ENCODE measurements at regions not wholly inside any gene's neighbourhood (a gene's known extent, or its start where the extent isn't known, plus 50 kb on each side); places are given as distances from the start of the nearest gene placed in this dataset.

GRCh38 chr7:21092766-21093702 lies 306.3 kb upstream of the SP8 start:
- no peak for DNase-seq (ENCODE audit: low spot score)

DNA sequence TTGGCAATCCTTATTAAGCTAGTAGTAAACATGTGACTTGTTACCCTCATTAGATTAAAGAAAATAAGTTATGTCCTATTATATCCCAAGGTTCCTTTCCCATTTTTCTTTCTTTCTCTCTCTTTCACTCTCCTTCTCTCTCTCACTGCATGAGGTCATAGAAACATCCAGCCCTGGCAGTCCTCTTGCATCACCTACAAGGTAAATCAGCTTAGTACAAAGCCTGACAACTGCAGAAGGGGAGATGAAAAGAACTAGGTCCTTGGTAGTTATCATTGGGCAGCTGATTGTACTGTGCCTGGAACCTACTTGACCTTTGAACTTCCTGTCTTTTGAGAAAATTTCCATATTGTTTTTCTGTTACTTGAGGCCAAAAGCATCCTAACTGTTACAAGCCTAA lies 307.9 kb upstream of the SP8 start:
- DNase-seq (ENCODE audit: low spot score): no peak

DNA sequence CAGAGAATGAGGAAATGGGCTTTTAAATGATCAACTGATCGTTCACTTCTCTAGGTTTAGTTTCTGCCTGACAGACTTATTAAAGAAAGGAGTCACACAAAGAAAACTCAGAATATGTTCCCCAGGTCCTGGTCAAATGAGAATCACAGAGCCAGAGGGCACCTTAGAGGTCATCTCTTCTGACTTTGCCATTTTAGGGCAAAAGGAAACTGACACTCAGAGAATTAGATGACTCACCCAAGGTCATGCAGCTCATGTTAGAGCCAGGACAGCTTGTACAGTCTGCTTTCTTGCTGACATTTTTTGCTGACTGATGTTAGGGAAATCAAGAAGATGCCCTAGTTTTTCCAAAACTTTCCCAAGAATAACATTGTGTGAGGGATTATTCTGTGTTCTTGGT lies 312.7 kb upstream of the SP8 start:
- DNase-seq (ENCODE audit: low spot score): no peak

- DNase-seq (ENCODE audit: low spot score): no peak
Measured at GRCh38 chr7:21099955-21100354, 313.3 kb upstream of the SP8 start.

GRCh38 chr7:21101541-21101940 lies 314.9 kb upstream of the SP8 start:
- DNase-seq (ENCODE audit: low spot score): no peak

DNA sequence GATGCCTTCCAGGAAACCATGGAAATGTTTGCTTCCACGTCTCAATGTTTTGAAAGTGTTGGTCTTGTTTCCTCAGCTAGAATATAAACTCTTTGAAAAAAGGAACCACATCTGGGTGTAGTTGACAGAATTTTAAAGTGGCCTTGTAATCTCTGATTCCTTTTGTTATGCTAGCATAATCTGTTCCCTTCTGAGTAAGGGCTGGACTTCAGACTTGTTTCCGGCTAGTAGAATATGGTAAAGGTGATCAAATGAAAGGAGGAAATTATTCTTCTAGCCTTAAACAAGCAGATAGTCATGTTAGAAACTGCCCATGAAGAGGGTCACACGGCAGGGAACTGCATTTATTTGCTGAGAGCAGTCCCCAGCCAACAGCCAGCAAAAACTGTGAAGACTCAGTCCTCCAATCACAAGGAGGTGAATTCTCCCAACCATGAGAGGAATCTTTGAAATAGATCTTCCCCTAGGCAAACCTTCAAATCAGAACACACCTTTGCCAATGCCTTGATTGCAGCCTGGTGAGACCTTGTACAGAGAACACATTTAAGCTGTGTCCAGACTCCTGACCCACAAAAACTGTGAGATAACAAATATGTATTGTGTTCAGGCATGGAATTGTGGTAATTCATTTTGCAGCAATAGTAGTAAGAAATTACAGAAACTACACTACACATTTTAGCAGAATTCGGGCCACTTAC lies 316.9 kb upstream of the SP8 start:
- DNase-seq (ENCODE audit: low spot score): no peak

GRCh38 chr7:21104124-21104500 lies 317.4 kb upstream of the SP8 start:
- DNase-seq (ENCODE audit: low spot score): no peak

GRCh38 chr7:21106296-21106732 lies 319.6 kb upstream of the SP8 start:
- no peak for DNase-seq (ENCODE audit: low spot score)

DNA sequence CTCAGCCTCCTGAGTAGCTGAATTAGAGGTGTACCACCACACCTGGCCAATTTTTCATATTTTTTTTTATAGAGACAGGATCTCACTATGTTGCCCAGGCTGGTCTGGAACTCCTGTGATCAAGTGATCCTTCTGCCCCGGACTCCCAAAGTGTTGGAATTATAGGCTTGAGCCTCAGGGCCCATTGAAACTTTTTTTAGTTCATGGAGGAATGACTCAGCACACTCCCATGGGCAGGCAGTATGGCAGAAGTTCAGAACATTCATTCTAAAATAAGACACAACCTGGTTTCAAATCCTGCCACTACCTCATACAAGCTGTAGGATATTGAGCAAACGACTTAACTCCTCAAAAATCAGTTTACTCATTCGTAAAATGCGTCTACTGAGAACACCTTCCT lies 320.4 kb upstream of the SP8 start:
- DNase-seq (ENCODE audit: low spot score): no peak

DNA sequence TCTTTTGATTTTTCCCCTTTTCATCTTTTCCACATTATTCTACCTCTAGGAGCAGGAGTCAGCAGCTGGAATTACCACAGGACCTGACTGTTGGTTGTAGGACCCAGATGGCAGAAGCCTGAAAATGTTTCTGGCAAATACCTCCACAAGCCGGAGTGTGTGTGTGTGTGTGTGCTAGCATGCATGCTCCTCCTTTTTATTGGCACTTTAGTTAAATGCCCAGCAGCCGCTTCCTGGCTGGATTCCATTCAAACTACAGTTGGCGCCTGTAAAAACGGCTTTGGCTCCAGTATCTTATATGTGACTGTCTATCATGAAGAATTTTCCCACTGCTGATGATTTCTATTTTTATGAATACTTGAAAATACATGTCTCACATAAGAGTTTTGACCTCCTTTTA lies 319.7 kb upstream of the SP4 start:
- peak; percentile 44 for DNase-seq (ENCODE audit: low spot score)

- DNase-seq (ENCODE audit: low spot score): peak; percentile 47
Measured at GRCh38 chr7:21113609-21114415, 314.1 kb upstream of the SP4 start.

DNA sequence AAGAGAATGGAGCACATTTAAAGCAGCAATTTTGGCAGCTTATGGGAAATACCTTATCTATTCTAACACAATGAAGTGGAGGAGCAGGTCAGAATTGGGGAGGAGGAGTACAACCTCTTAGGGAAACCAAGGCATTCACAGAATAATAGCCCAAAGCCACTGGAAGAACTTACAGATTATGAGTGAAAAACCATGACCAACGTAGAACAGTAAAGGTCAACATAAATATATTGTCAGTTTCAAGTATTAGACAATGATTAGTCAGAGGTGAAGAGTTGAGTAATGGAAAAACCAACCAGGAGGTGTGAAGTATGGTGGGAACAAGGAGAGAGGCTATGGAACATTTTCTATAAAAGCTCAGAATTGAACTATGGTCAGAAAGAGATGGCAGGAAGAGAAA lies 304.3 kb upstream of the SP4 start:
- DNase-seq (ENCODE audit: low spot score): no peak

DNA sequence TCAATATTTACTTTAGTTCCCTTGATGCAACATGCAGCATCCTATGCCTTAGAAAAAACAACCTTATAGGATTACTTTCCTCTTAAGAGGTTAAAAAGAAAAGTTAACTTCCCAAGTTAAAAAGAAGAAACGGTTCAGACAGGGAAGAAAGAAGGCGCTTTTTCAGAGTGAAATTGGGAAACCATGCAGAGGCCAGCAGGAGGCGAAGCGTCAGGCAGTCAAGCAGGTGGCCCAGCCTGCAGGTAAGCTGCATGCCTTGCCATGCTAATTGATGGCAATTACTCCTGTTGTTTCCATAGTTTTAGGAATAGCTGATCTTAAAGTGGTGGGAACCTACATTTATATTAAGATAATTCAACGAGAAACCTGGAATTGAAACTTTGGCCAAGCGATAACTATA lies 302.6 kb upstream of the SP4 start:
- DNase-seq (ENCODE audit: low spot score): no peak

GRCh38 chr7:21128062-21128817 lies 299.6 kb upstream of the SP4 start:
- no peak for DNase-seq (ENCODE audit: low spot score)

DNA sequence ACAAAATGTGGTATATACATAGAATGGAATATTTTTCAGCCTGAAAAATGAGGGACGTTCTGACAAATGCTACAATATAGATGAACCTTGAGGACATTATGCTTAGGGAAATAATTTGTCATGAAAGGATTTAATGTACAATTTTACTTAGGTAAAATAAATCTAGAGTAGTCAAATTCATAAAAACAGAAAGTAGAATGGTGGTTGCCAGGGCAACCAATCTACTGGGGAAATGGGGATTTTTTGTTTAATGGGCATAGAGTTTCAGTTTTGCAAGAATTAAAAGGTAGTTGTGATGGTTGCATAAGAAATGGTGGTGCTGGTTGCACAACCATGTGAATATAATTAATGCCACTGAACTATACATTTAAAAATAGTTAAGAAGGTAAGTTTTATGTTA lies 296.0 kb upstream of the SP4 start:
- DNase-seq (ENCODE audit: low spot score): no peak

GRCh38 chr7:21134631-21135030 lies 293.3 kb upstream of the SP4 start:
- DNase-seq (ENCODE audit: low spot score): no peak

GRCh38 chr7:21135437-21135836 lies 292.4 kb upstream of the SP4 start:
- DNase-seq (ENCODE audit: low spot score): no peak

- DNase-seq (ENCODE audit: low spot score): no peak
Measured at GRCh38 chr7:21137640-21138039, 290.2 kb upstream of the SP4 start.

GRCh38 chr7:21140622-21141021 lies 287.3 kb upstream of the SP4 start:
- DNase-seq (ENCODE audit: low spot score): no peak

GRCh38 chr7:21141476-21141875 lies 286.4 kb upstream of the SP4 start:
- DNase-seq (ENCODE audit: low spot score): no peak

DNA sequence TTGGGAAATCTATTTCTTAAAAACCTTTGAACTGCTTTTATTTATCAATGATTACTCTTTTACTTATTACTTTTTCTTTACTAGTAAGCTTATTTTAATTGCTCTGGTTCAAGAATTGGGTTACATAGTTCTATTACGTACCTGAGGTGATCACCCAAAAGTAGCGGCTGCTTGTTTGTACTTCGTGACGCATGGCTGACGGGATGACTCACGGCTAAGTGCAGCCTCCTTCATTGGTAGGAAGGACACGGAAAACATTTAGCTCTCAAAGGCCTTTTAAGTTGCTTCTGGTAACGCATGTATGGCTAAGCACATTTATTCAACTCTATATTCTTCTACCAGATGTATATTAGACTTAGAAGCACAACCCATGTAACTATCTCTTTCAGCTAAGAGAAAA lies 285.8 kb upstream of the SP4 start:
- no peak for DNase-seq (ENCODE audit: low spot score)
